D721Med (cell line): ENCODE measurements at regions not wholly inside any gene's neighbourhood (a gene's known extent, or its start where the extent isn't known, plus 50 kb on each side); places are given as distances from the start of the nearest gene placed in this dataset.
"Not testable (repeated sequence)": the region's sequence is repeated elsewhere in the genome, so short reads cannot be mapped to it uniquely, and the experiment has no call there.

Experiments used
- DNase-seq: peaks from one replicate; pipeline ENCODE4 v3.0.0; 2011; ENCODE audit warnings: low spot score; ENCODE audit not compliant: insufficient read length
- FAIRE-seq: peaks from 2 replicates; lab custom pipeline; 2011; peaks lifted over from hg19 to GRCh38; lab: Jason Lieb, UNC
- CTCF ChIP-seq: IDR thresholded peaks from 2 replicates; pipeline ENCODE4 v1.5.1; 2012; ENCODE audit warnings: mild to moderate bottlenecking, control low read depth; ENCODE audit not compliant: insufficient read depth; ENCODE audit errors: missing control alignments

DNA sequence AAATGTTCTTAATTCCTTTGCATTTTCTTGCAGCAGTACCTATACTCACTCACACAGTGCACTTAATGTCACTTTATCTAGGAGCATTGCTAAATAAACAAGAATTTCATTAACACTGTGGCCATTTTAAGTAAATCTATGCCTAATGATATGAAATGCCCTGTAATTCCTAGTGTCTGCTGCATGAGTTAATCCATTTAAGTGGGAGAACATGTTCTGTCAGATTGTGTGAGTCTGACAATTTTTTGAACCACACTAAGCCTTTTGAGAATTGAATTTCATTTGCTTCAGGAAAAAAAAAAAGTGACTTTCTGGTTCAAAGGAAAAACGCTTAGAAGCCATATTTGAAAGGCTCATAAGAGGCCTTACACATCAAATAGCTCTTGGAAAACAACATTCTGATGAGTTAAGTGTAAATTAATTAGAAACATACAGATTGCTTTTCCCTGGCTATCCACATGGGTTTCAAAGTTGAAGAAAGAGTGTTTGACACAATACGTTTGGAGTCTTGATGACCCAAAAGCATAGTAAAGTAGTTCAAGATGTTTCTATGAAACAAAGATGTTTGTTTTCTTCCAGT lies 446.7 kb upstream of the GRAMD2B start:
- FAIRE-seq (peak; percentile 86), DNase-seq (no peak)
- no peak for TF ChIP-seq CTCF

GRCh38 chr5:125978015-125978414 lies 445.2 kb upstream of the GRAMD2B start:
- TF ChIP-seq CTCF: no peak
- FAIRE-seq (no peak), DNase-seq (no peak)

DNA sequence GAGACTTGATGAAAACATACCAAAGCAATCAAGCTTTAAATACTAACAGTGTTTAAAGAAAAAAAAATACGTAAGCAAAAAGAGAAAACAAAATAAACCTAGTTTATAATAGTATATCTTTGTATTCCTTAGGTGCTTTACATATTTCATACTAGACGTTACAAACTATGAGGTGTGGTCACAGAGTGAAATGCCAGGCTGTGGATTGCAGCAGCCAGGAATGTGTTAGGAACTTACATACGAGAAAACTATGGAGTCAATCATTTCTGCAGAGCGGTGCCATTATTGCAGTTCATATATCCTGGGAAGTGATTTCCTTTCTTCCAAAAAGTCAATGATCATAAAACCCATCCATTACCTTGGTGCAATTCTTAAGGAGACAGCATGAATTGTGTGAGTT lies 443.6 kb upstream of the GRAMD2B start:
- DNase-seq (no peak), FAIRE-seq (no peak)
- no peak for TF ChIP-seq CTCF

DNA sequence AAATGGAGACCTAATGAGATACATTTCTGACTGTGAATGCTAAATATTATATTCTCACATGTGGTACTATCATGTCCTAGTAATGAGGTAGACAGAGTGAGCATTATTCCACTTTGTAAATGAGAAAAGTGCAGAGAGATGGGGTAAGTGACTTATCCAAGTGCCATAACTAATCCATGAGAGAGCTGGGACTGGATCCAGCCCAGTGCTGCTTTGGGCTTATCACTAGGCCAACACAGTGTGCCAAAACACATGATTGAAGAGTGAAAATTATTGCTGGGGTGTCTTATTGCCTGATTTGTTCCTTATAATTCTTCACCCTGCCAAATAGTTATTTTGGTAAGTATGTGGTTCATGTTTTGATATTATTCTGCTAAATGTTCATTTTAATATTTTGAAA lies 442.2 kb upstream of the GRAMD2B start:
- no peak for TF ChIP-seq CTCF
- FAIRE-seq: no peak
- DNase-seq: no peak

GRCh38 chr5:125987677-125988255 lies 435.4 kb upstream of the GRAMD2B start:
- no peak for TF ChIP-seq CTCF
- DNase-seq: no peak
- FAIRE-seq: no peak

GRCh38 chr5:125992050-125992449 lies 431.2 kb upstream of the GRAMD2B start:
- DNase-seq: no peak
- TF ChIP-seq CTCF: no peak
- FAIRE-seq: peak; percentile 51

DNA sequence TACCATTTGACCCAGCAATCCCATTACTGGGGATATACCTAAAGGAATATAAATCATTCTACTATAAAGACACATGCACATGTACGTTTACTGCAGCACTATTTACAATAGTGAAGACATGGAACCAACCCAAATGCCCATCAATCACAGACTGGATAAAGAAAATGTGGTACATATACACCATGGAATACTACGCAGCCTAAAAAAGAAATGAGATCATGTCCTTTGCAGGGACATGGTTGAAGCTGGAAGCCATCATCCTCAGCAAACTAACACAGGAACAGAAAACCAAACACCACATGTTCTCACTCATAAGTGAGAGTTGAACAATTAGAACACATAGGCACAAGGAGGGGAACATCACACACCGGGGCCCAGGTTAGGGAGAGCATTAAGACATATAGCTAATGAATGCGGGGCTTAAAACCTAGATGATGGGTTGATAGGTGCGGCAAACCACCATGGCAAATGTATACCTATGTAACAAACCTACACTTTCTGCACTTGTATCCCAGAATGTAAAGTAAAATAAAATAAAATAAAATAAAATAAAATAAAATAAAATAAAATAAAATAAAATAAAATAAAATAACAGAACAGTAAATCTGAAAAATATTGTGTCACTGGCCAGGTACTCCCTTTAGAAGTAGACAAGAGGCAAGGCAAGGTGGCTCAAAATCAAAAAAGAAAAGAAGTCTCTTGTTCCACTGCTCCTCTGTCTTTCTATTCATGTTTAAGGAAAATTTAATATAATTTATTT lies 423.8 kb upstream of the GRAMD2B start:
- not testable (repeated sequence) for FAIRE-seq, DNase-seq
